Prostate gland (tissue), 2 donors: ENCODE measurements at regions not wholly inside any gene's neighbourhood (a gene's known extent, or its start where the extent isn't known, plus 50 kb on each side); places are given as distances from the start of the nearest gene placed in this dataset.

Experiments
- DNase-seq: peaks from one replicate; pipeline ENCODE4 v3.0.0-alpha.2; 2019; ENCODE audit warnings: low spot score
- H3K27ac ChIP-seq, 2 donors: fragments of 200-600 bp; sonication (generic); 2 replicates each; pipeline ENCODE4 v1.5.1; 2017 to 2019
- H3K27me3 ChIP-seq: fragments of 200-600 bp; sonication (generic); replicated peaks from 2 replicates; pipeline ENCODE4 v1.5.1; 2019; ENCODE audit not compliant: insufficient read depth
- H3K36me3 ChIP-seq, 2 donors: fragments of 200-600 bp; sonication (generic); 1 replicate in 1 of 2; 2 replicates in 1 of 2; pipeline versions ENCODE4 v1.5.1 to v1.8.1; 2017 to 2019
- H3K4me1 ChIP-seq: fragments of 200-600 bp; sonication (generic); replicated peaks from 2 replicates; pipeline ENCODE4 v1.5.1; 2019
- H3K4me3 ChIP-seq, 2 donors: fragments of 200-600 bp; sonication (generic); 2 replicates each; pipeline ENCODE4 v1.5.1; 2017 to 2019
- H3K9me3 ChIP-seq: fragments of 200-600 bp; sonication (generic); 2 replicates; pipeline ENCODE4 v1.5.1; 2017
- POLR2A ChIP-seq: fragments of 450-650 bp; IDR thresholded peaks from one replicate; pipeline ENCODE4 v1.6.1; 2016; ENCODE audit warnings: antibody characterized with exemption, mild to moderate bottlenecking
- POLR2AphosphoS5 ChIP-seq: sonication (generic); formaldehyde crosslinking; IDR thresholded peaks from one replicate; pipeline ENCODE4 v1.6.1; 2017; ENCODE audit warnings: antibody characterized with exemption
- WGBS: methylation state at CpG from one replicate; pipeline ENCODE4 v1.1.5; 2018; 5-methylcytosine and 5-hydroxymethylcytosine counted together
- intact Hi-C: fragments of 100-400 bp; cut with DNase I; formaldehyde crosslinking; loops from one replicate; pipeline ENCODE4 v1.14.2; 2022
- TF ChIP-seq, protein P1 (sequence below), 4 experiments: fragments of 200-600 bp in 2 of 4; fragments of 450-650 bp in 2 of 4; sonication (generic) in 2 of 4; IDR thresholded peaks; 1 replicate in 3 of 4; 2 replicates in 1 of 4; pipeline ENCODE4 v1.5.1; 2016 to 2019; ENCODE audit warnings: antibody characterized with exemption in 4 of 4, mild to moderate bottlenecking in 2 of 4, moderate library complexity in 2 of 4

DNA sequence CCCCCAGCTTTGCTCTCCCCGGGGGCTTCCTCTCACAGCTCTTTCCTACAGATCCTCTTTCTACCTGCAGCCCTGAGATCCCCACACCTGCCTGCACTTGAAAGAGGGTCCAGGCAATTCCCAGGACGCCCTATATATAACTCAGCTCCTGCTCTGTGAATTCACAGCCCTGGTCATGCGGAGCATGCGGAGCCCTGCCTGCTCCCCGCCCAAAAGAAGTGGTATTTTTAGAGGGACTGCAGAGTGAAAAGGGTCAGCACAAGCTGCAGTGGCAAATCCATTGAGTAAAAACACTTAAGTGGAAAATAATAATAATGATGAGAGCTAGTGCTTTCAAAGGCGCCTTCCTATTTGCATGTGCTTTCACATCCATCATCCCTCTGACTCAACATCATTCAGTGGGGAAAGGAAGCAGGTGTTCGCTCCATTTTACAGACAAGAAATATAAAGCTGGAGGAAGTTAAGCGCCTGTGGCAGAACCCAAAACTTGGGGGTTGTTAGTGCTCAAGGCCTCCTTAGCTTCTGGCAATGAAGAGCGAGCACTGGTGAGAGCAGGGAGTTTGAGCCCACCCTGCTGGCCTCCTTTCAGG lies 76.3 kb upstream of the LIPC start:
- DNase-seq, result no peak
- H3K9me3 ChIP-seq, result no peaks in the 10 kb centered on the region
- no peaks in the 10 kb centered on the region for H3K36me3 ChIP-seq
- intact Hi-C loops, result no loop called here
- no peaks in the 10 kb centered on the region for H3K27me3 ChIP-seq
- 88% methylated on average over 9 of the region's 9 CpGs for WGBS
- H3K27ac ChIP-seq, result no peak overlapping the region
- H3K4me3 ChIP-seq, result no peak overlapping the region
- H3K4me1 ChIP-seq, result no peaks in the 10 kb centered on the region
- TF ChIP-seq POLR2AphosphoS5 (no peak), POLR2A (no peak)
- TF ChIP-seq, protein P1, sequence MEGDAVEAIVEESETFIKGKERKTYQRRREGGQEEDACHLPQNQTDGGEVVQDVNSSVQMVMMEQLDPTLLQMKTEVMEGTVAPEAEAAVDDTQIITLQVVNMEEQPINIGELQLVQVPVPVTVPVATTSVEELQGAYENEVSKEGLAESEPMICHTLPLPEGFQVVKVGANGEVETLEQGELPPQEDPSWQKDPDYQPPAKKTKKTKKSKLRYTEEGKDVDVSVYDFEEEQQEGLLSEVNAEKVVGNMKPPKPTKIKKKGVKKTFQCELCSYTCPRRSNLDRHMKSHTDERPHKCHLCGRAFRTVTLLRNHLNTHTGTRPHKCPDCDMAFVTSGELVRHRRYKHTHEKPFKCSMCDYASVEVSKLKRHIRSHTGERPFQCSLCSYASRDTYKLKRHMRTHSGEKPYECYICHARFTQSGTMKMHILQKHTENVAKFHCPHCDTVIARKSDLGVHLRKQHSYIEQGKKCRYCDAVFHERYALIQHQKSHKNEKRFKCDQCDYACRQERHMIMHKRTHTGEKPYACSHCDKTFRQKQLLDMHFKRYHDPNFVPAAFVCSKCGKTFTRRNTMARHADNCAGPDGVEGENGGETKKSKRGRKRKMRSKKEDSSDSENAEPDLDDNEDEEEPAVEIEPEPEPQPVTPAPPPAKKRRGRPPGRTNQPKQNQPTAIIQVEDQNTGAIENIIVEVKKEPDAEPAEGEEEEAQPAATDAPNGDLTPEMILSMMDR (IDR thresholded peaks at IDR 0.05), result no peak

DNA sequence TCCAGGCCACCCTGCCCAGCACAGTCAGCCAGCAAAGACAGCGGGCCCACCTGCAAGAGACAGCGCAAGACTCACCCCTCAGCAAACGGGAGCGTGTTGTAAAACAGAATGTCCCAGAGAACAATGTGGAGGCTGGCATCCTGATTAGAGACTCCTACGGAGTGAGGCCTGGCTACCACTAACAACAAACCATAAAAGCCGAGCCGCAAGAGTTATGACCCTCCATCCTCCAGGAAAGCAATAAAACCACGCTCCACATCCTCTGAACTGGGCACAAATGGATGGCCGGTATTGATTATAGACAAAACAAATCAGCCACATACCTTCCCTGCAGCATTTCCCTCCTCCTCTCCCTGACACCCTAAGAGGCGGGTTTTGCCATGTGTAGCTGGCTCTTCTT lies 75.8 kb upstream of the LIPC start:
- H3K36me3 ChIP-seq, result no peaks in the 10 kb centered on the region
- TF ChIP-seq, protein P1 (IDR thresholded peaks at IDR 0.05), result no peak
- TF ChIP-seq POLR2A (no peak), POLR2AphosphoS5 (no peak)
- no peaks in the 10 kb centered on the region for H3K4me1 ChIP-seq
- no peak for DNase-seq
- no peaks in the 10 kb centered on the region for H3K9me3 ChIP-seq
- WGBS, result 71% methylated on average over 10 of the region's 10 CpGs
- intact Hi-C loops, result no loop called here
- no peaks in the 10 kb centered on the region for H3K27me3 ChIP-seq
- no peak overlapping the region for H3K27ac ChIP-seq
- no peak overlapping the region for H3K4me3 ChIP-seq

DNA sequence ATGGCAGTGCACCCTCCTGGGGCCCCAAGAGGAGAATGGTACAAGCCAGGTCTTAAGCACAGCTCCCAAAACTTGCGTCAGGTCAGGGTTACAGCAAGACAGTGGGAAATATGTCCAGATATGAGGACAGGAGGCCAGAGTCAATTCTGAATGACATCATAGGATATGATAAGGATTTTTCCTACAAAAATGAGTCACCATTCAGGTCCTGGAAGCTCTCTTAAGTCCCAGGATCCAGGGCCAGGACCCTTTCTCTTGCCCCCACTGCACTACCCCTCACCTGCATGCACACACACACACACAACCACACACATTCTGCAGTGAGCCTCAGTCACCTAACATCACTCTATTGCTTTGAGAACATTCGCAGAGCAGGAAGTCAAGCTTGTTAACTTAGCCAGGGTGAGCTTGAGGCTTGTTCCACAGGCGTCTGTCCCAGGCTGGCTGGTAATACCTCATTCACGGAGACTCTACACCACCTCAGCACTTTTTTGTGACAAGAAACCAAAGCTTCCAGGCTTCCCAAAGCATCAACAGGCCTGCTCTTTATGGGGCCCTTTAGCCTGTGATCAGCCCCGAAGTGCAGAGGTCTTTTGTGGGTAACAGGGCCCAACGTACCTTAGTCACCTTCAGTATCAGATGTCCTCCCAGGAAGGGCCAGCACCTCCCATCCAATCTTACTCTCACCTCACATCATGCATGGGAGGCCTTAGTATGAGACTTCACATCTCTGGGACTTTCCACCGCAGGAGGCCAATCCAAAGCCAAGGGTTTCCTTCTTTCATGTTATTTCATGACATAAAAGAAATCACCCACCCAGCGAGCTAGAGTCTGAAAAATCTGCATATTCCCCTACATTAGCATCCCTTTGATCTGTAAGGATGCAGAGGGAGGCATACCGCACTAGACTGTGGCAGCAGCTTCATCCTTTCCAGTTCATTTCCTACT lies 74.0 kb upstream of the LIPC start:
- Histone ChIP-seq H3K4me3 (no peak overlapping the region), H3K4me1 (no peaks in the 10 kb centered on the region), H3K27me3 (no peaks in the 10 kb centered on the region), H3K27ac (no peak overlapping the region), H3K36me3 (no peaks in the 10 kb centered on the region), H3K9me3 (no peaks in the 10 kb centered on the region)
- WGBS, result 91% methylated on average over 9 of the region's 9 CpGs
- no peak for TF ChIP-seq POLR2A
- TF ChIP-seq, protein P1 (IDR thresholded peaks at IDR 0.05), result no peak
- no peak for TF ChIP-seq POLR2AphosphoS5
- DNase-seq, result no peak
- intact Hi-C loops, result no loop called here

DNA sequence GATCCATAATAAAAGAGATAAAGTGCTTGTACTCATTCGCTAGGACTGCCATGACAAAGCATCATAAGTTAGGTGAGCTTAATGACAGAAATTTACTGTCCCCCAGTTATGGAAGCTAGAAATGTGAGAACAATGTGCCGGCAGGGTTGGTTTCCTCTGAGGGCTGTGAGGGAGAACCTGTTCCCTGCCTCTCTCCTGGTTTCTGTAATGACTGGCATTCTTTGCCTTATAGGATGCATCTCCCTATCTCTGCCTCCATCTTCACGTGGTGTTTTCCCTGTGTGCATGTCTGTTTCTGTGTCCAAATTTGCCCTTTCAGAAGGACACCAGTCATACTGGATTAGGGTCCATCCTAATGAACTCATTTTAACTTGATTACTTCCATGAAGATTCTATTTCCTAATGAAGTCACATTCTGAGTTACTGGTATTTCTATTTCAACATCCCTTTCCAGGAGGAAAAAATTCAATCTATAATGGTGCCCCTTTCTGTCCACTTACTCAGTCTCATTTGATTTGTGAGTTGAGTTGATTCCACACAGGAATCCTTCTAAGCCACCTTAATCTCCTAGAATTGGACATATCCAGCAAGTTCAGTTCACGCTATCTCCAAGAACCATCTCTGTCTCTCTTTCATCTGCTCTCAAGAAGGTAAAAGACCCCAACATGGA lies 71.2 kb upstream of the LIPC start:
- no peaks in the 10 kb centered on the region for H3K4me1 ChIP-seq
- no peaks in the 10 kb centered on the region for H3K27me3 ChIP-seq
- TF ChIP-seq POLR2A (no peak), POLR2AphosphoS5 (no peak)
- TF ChIP-seq, protein P1 (IDR thresholded peaks at IDR 0.05), result no peak
- intact Hi-C loops, result no loop called here
- no peaks in the 10 kb centered on the region for H3K9me3 ChIP-seq
- H3K4me3 ChIP-seq, result no peak overlapping the region
- no peak for DNase-seq
- H3K27ac ChIP-seq, result no peak overlapping the region
- H3K36me3 ChIP-seq, result no peaks in the 10 kb centered on the region
- whole genome bisulfite sequencing, result 94% methylated on average over 4 of the region's 4 CpGs
